Cardiac muscle cell (in vitro differentiated cells and primary cell): ENCODE measurements at regions not wholly inside any gene's neighbourhood (a gene's known extent, or its start where the extent isn't known, plus 50 kb on each side); places are given as distances from the start of the nearest gene placed in this dataset.

Experiments used
- DNase-seq, 2 donors: peaks; one replicate each; pipeline versions ENCODE4 v3.0.0 to v3.0.0-alpha.2; 2010 to 2017; ENCODE audit warnings: low read depth in 1 of 2, low spot score in 1 of 2
- H3K27ac ChIP-seq: fragments of 200-600 bp; sonication (generic); 2 replicates; pipeline ENCODE4 v1.5.1; 2016
- H3K27me3 ChIP-seq: fragments of 200-600 bp; sonication (generic); 2 replicates; pipeline ENCODE4 v1.6.0; 2016; ENCODE audit warnings: control low read depth
- H3K36me3 ChIP-seq: fragments of 200-600 bp; sonication (generic); 2 replicates; pipeline ENCODE4 v1.5.1; 2016; ENCODE audit warnings: control low read depth
- H3K4me1 ChIP-seq: fragments of 200-600 bp; sonication (generic); 2 replicates; pipeline ENCODE4 v1.8.1; 2017; ENCODE audit warnings: low read depth, mild to moderate bottlenecking, mixed run types
- H3K4me3 ChIP-seq: fragments of 200-600 bp; sonication (generic); 2 replicates; pipeline ENCODE4 v1.5.1; 2016; ENCODE audit warnings: mild to moderate bottlenecking
- H3K9me3 ChIP-seq: fragments of 200-600 bp; sonication (generic); 2 replicates; pipeline ENCODE4 v1.5.1; 2017; ENCODE audit warnings: low read depth, mild to moderate bottlenecking, control low read depth
- CTCF ChIP-seq: IDR thresholded peaks from 2 replicates; pipeline ENCODE4 v1.5.1; 2012; ENCODE audit warnings: low read depth, mild to moderate bottlenecking, low read length

DNA sequence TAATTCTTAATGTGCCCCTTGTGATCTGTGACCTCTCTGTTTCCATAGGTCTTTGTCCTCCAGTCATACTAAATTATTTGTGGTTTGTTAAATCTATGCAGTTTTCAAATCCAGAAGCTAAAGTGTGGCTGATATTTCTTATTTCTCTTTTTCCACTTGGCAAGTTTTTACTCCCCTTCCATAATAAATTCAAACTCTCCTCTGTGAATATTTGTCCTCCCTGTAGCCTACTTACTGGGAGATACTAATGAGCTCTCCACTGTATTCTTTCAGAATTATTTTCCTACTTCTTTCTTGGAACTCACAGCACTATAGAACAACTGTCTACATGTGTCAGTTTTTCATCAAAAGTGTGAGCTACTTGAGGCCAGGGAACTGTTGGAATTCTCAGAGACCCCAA, 430.8 kb upstream of the PTBP2 start:
- H3K9me3 ChIP-seq: no peaks in the 10 kb centered on the region
- no peak overlapping the region for H3K4me3 ChIP-seq
- no peak for TF ChIP-seq CTCF
- no peak overlapping the region for H3K27ac ChIP-seq
- DNase-seq: no peak
- H3K4me1 ChIP-seq: no peaks in the 10 kb centered on the region
- H3K27me3 ChIP-seq: no peaks in the 10 kb centered on the region
- H3K36me3 ChIP-seq: no peaks in the 10 kb centered on the region

GRCh38 chr1:96291468-96291867, 430.1 kb upstream of the PTBP2 start:
- Histone ChIP-seq H3K4me3 (no peak overlapping the region), H3K4me1 (no peaks in the 10 kb centered on the region), H3K27me3 (no peaks in the 10 kb centered on the region), H3K36me3 (no peaks in the 10 kb centered on the region), H3K9me3 (no peaks in the 10 kb centered on the region), H3K27ac (no peak overlapping the region)
- TF ChIP-seq CTCF: no peak
- no peak for DNase-seq

DNA sequence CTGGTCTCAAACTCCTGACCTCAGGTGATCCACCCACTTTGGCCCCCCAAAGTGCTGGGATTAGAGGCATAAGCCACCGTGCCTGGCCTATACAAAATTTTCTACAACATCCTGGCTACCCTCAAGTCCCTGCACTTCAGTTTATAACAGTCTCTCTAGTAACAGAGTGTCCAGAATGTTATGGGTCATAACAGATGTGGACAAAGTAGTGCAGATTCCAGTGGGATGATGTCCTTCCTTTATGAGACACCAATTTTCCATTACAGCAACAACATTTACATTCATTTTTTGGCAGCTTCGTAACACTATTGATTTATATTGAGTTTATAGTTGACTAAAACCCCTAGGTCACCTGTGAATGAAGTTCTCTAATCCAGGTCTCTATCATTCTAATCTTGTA, 429.4 kb upstream of the PTBP2 start:
- no peak for DNase-seq
- no peaks in the 10 kb centered on the region for H3K9me3 ChIP-seq
- H3K27ac ChIP-seq: no peak overlapping the region
- no peak overlapping the region for H3K4me3 ChIP-seq
- no peaks in the 10 kb centered on the region for H3K4me1 ChIP-seq
- H3K36me3 ChIP-seq: no peaks in the 10 kb centered on the region
- no peak for TF ChIP-seq CTCF
- H3K27me3 ChIP-seq: no peaks in the 10 kb centered on the region

DNA sequence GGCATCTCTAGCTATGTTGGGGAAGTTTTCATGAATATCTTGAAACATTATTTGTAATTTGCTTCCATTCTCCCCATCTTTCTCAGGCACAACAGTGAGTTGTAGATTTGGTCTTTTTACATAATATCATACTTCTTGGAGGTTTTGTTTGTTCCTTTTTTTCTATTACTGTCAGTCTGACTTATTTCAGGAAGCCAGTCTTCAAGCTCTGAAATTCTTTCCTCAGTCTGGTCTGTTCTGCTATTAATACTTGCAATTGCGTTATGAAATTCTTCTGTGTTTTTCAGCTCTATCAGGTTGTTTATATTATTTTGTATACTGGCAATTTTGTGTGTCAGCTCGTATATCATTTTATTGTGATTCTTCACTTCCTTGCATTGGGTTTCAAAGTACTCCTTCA, 424.6 kb upstream of the PTBP2 start:
- no peak for TF ChIP-seq CTCF

DNA sequence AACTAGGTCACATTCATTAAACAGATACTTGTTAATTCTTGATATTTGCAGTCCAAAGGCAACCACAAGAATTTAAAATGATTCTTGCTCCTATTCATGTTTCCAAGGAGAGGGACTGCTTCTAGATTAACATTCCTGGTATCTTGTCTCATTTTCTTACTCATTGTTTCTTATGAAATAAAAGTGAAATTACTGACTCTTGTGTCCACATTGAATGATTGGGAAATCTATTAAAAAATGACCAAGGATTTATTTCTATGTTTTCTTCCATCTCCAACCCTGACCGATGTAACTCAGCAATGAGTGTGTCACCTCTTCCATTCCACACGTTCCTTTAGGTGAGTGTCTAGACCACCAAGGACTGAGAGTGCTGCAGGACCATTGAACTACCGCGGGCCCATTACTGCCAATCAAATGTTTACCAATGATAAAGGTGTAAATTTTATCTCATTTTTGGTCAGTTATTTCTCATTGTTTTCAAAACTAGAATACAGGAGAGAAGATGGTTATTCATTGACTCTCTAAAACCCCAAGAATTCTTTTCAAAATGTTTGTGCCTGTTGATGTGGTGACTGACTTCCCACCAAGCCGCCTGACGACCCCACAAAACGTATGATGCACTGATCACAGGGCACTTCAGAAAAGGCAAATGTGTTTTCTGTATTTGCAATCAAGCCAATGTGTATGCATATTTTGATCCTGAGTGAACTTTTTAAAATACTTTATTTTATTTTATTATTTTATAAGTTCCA, 414.6 kb upstream of the PTBP2 start:
- peak in 1 of 2 donors; percentile 63 for DNase-seq

More for the DNA sequence above, 424.6 kb upstream of the PTBP2 start:
- no peaks in the 10 kb centered on the region for H3K36me3 ChIP-seq
- H3K9me3 ChIP-seq: no peaks in the 10 kb centered on the region
- no peak overlapping the region for H3K4me3 ChIP-seq
- no peaks in the 10 kb centered on the region for H3K4me1 ChIP-seq
- no peaks in the 10 kb centered on the region for H3K27me3 ChIP-seq
- no peak overlapping the region for H3K27ac ChIP-seq
- DNase-seq: no peak

More for the DNA sequence above, 414.6 kb upstream of the PTBP2 start:
- Histone ChIP-seq H3K4me3 (no peak overlapping the region), H3K36me3 (no peaks in the 10 kb centered on the region), H3K4me1 (no peaks in the 10 kb centered on the region), H3K27me3 (no peaks in the 10 kb centered on the region), H3K9me3 (no peaks in the 10 kb centered on the region), H3K27ac (no peak overlapping the region)
- TF ChIP-seq CTCF: no peak
